ENCODE measurements at regions not wholly inside any gene's neighbourhood (a gene's known extent, or its start where the extent isn't known, plus 50 kb on each side); places are given as distances from the start of the nearest gene placed in this dataset.

DNA sequence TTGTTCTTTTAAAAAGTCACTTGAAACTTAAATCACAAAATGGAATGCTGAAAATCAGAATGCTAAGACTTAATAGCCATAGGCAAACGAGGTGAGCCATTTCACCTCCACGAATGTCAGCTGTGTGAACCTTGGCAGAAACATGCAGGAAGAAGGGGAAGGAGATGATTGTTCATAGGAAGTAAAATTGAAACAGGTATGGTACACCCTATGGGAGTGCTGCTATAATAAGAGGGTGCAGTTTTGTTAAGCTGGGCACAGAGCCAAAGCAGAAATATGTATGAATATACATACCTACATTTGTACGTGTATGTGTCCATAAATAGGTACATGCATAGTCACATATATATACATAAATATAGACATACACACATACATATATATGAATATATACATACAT, 51.0 kb upstream of the SPINK5 start:
- ChIA-PET POLR2A (no interaction called here), CTCF (no interaction called here)

DNA sequence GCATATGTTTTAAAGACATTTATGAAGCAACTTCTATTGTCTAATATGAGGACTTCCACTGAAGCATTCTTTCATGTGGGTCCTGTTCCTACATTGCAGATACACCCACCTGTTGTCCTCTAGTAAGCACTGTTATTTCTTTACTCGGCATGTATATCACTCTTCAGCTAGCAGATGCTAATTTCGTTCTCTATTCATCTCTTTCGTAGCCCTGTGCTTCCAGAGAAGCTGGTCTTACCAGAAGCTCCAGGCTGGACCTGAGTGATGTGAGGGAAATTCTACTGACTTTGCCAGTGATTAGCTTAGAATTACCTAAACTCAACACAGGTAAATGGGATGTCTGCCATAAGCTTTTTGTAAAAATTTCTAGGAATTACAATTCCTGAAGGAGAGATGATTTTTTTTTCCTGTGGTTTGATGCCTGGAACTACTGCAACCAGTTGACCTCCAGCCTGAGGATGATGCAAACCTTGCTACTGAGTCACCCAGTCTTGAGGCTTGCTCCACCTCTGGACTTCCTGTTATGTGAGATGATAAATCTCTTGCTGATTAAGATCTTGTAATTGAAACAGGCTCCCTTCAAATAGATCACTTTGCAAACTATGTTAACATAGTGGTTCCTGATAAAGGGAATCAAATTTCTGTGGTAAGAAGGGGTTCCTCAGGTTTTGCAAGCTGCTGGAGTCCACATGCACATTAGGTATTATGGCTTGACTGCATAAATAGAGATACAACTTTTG, 52.2 kb upstream of the SPINK5 start:
- POLR2A ChIA-PET = no interaction called here
- CTCF ChIA-PET = no interaction called here

DNA sequence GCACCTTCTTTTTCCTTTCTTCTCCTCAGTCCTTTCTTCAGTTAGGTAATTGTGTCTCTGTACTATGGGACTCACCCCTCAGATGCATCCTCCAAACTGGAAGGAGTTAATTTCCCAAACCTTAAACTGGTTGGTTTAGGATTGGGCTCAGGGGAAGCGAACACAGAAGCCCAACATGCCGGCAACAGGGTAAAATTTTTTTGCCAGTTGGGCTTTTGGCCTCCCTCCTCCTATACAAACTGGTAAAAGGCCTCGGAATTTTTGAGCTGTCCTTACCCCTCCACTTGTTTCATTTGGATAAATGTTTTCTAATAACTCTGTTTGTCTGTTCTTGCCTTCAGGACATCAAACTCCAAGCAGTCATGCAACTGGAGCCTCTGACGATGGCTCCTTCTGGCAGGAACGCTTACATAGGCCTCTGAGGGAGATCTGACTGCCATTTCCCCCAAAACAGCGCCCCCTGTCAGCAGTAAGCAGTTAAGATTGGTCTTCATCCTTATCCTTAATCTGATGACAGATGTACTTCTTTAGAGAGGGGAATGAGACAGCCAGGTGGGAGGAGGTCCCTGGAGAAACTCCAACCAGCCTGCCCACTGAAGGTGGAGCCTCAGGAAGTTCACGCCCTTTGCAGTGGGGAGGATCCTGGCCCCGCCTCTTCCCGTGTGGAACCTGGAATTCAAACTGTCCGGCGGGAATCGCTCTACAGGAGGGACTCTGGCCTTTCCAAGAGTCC, 57.8 kb upstream of the SPINK5 start:
- ChIA-PET CTCF (no interaction called here), POLR2A (no interaction called here)

DNA sequence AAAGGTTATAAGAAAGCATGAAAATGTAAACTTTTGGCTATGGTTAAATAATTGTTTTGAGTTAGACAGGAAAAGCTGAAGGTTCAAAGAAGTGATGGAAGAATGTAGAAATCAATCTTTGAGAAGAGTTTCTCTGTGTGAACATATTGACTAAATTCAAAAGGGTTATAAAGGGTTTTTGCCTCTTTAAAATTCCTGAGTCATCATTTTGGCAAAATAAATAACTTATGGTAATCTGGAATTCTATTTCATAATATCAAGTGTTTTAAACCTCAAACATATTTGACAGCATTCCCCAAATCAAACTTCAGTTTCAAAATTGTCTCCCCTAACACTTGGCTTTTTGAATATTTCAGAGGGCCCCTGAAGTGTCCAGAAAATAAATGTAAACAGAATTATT, 60.6 kb upstream of the SPINK5 start:
- POLR2A ChIA-PET = no interaction called here
- CTCF ChIA-PET = no interaction called here

DNA sequence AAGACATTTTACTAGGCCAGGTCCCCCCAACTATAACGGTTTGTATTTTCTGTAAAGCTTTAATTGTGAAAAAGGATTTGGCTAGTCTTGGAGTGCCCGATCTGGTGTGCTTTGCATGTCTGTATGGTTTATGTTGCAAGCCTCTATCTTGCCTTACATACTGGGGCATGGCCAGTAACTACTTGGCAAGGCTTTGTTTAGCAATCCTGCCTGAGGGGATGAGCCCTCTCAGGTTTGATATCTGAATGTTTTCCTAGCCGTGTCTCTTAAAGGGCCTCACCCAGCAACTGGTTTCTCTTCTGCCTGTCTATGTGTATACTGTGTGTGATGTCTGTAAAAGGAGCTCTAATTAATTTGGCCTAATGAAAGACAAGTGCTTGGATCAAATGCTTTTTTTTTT, 61.3 kb upstream of the SPINK5 start:
- POLR2A ChIA-PET = no interaction called here
- CTCF ChIA-PET = no interaction called here

DNA sequence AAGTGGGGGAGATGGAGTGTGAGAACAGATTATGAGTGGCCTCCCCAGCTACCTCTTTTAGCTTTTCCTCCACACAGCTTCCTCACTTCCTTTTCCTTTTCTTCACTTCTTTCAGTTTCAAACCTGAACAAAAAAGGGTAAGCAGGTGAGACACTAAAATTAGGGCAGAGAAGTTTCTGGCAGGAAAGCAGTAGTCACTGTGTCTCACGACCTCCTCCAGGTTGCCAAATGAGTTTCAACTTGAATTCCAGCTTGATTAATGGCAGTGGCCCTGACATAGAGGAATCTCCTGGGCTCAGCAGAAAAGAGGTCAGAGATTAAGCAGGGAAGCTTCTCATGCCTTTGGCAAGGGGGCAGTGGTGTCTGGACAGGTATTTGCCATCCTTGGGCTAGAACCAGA, 63.7 kb upstream of the SPINK5 start:
- CTCF ChIA-PET = no interaction called here
- POLR2A ChIA-PET = no interaction called here

DNA sequence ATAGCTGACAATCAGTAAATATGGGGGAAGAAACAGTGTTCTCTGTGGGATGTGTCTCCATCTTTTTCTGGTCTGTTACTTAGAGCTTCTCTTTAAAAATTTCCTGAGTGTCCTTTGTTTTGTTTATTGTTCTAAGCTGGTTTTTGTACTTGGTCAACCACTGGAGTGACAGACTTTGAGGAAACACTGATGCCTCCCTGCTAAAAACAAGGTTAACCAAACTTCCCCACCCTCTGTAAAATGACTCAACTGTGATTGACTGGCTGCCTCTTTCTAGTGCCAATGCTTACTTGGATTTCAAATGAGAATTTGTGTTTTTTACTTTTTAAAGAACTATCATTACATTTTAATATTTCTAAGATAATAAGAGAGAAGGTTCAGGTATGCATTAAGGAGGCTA, 65.1 kb upstream of the SPINK5 start:
- ChIA-PET CTCF (no interaction called here), POLR2A (no interaction called here)

DNA sequence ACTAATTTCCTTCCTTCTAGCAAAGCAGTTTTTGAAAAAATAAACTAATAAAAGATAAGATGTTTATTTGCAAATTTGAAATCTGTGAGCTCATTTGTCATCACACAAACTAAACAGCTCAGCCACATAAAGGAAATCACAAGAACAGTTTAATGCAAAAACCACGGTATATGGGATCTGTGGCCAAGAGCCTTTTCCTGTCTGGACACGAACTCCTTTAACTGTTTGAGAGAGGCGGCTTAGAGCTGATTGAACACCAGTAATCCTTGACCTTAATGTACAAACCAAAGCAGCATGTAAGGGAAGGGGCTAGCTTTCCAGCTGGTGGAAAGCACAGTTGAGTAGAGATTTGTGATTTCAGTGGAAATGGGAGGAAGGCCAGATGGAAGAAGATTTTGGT, 66.3 kb upstream of the SPINK5 start:
- POLR2A ChIA-PET = no interaction called here
- CTCF ChIA-PET = no interaction called here

DNA sequence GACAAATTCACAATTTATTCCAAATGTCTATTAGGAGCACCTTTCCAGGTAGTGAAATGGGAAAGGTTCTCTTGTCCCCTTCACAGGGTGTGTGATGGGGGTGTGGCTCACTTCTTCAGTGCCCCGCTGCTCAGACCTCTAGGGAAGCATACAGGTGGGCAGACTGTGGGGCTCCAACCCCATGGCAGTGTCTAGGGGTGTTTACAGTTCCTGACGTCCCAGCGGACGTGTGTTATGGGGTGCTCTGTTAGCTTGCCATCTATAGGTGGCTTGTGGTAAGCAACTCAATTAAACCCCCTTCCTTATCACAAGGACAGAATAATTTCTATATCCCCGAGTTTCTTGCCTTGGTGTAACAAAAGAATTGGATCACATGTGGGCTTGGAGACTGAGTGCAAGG, 67.4 kb upstream of the SPINK5 start:
- ChIA-PET POLR2A (no interaction called here), CTCF (no interaction called here)

DNA sequence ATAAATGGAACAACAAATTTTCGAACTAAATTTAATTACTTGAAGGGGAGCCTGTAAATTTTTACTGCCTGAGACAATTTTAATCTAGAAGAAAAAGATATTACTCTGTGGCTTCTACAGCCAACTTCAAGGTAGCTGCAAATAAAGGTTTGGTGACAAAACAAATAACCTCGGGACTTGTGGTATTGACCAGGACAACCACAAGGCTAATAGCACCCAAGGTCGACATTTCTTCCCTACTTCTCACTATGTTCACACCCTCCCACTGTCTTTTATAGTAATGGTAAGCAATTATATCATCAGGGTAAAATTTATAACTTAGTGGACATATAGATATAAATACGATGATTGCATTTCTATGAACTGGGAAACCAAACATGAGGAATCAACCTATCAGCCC, 67.9 kb upstream of the SPINK5 start:
- ChIA-PET POLR2A (no interaction called here), CTCF (no interaction called here)

DNA sequence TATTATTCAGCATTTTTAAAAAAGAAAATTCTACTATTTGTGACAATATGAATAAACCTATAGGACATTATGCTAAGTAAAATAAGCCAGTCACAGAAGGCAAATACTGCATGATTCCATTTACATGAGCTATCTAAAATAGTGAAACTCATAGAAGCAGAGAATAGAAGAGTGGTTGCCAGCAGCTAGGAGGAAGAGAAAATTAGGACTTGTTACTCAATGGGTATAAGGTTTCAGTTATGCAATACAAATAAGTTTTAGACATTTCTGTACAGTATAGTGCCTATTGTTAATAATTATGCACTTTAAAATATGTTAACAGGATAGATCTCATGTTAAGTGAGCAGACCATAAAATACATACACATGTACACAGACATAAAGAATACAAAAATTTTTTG, 73.8 kb upstream of the SPINK5 start:
- CTCF ChIA-PET = no interaction called here
- POLR2A ChIA-PET = no interaction called here

DNA sequence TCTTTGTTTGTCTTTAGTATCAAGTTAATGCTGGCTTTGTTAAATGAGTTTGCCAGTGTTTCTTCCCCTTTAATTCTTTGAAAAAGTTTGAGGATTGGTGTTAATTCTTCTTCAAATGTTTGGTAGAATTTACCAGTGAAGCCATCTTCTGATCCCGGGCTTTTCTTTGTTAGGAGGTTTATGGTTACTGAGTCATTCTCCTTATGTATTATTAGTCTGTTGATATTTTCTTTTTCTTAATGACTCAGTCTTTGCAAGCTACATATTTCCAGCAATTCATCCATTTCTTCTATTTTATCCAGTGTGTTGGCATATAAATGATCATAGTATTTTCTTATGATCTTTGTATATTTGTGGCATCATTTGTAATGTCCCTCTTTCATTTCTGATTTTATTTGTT, 74.5 kb upstream of the SPINK5 start:
- ChIA-PET CTCF (no interaction called here), POLR2A (no interaction called here)

DNA sequence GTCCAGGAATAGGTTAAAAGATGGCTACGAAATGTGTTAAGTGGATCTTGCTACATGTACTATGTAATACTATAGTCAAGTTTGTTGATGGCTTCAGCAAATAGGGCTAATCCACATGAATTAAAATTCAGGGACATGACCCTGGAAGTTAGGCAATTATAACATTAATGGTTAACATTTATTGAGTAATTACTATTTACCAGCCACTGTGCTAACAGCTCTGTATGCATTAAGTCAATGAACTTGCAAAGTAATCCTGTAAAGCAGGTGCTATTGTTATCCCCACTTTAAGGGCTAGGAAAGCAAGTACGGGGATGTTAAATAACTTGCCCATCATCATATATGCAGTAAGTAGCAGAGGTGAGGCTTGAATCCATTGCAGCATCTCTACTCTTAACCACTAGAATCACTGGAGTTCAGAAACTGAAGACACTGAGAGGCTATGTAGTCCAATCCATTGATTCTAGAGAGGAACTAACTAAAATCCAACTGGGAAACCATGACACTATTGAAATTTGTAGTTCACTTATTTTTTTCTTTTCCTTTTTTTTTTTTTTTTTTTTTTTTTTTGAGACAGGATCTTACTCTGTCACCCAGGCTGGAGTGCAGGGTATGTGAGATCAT, 77.5 kb upstream of the SPINK5 start:
- CTCF ChIA-PET = no interaction called here
- POLR2A ChIA-PET = no interaction called here

DNA sequence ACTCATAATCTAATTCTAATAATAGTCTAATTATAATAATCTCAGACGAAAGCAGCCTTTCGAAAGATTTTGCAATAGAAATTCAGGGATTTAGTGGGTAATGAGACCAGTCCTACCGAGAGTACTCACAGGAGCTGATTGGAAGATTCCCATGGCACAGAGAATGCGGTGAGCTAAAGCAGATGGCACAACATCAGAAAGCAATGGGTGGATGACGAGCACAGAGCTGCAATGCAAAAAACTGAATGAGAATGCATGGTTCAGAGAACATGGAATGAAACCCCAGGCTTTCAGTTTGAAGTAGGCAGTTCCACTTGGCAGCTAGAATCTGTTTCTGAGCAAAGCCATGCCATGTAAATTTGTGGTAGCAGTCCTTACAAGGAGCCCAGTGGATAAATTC, 78.2 kb upstream of the SPINK5 start:
- ChIA-PET CTCF (no interaction called here), POLR2A (no interaction called here)

DNA sequence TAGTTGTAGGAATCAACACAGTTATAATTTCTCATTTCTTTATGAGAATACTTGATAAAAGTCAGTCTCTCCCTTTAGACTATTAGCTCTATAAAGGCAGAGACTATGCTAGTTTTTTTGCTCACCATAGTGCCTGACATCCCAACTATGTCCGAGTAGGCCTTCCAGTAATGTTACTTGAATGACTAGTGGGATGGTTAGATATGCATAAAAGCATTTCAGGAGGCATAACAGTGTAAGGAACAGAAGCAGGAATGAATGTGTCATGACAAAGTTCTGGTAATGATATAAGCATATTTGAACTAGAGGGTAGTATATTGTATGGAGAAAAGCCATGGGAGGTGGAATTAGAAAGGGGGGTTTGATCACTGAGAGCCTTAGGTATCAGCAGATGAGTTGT, 77.4 kb upstream of the C5orf46 start:
- ChIA-PET POLR2A (no interaction called here), CTCF (no interaction called here)

DNA sequence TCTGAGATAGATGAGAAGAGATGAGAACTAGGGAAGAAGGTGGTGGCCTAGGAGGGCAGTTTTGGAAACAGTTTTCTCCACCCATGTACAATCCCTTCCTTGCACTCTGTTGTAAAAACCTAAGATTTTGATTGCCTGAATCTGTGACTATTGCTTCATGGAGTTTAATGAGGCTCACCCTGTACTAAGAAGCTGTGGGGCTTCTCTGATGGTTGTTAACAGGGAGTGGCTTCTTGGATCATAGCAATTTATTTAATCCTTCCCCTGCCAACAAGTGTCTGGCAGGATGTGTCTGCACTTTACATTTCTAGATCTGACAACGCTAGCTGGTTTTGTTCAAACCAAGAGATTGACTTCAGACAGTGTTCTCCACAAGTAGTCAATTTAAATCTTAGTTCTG, 74.7 kb upstream of the C5orf46 start:
- POLR2A ChIA-PET = no interaction called here

DNA sequence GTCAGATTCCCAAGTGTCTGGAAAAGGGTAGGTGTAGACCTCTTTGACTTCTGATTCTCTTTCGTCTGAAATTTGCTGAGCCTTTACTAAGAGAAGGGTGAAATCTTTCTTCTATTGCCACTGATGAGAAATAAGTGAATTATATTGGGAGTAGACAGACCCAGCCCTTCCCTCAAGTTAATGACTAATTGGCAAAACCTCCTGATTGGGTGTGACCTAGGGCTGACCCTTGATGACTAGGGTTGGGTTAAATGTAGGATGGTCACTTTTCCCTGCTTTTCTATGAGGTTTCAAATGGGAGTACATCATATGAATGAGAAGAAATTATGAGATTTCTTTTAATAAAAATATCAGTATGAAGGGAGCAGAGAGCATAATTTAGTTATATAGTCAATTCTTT, 73.4 kb upstream of the C5orf46 start:
- CTCF ChIA-PET = no interaction called here
- POLR2A ChIA-PET = no interaction called here

More for the DNA sequence above, 74.7 kb upstream of the C5orf46 start:
- CTCF ChIA-PET = interaction anchor here (0.6 kb wide), 1 partner anchor 78 kb away, joined by 3 read pairs; no protein-coding TSS in a partner anchor

DNA sequence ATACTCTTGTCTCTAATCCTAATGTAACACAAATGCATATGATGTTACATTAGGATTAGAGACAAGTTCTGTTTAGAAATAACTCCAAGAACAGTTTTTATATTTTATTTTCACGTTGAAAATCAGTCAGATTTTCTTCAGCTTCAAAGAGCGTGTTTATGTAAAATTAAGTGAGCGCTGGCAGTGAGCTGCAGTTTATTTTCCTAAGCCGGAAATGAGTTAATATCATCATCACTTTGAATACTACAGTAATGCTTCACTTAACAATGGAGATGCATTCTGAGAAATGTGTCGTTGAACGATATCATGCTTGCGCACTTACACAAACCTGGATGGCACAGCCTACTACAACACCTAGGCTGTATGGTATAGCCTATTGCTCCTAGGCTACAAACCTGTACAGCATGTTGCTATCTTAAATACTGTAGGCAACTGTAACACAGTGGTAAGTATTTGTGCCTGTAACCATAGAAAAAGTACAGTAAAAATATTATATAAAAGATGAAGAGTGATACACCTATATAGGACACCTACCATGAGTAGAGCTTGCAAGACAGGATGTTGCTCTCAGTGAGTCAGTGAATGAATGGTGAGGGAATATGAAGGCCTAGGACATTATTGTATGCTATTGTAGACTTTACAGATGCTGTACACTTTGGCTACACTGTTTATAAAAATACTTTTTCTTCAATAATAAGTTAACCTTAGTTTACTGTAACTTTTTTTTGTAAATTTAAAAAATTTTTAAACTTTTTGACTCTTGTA, 65.9 kb upstream of the C5orf46 start:
- ChIA-PET POLR2A (no interaction called here), CTCF (no interaction called here)

DNA sequence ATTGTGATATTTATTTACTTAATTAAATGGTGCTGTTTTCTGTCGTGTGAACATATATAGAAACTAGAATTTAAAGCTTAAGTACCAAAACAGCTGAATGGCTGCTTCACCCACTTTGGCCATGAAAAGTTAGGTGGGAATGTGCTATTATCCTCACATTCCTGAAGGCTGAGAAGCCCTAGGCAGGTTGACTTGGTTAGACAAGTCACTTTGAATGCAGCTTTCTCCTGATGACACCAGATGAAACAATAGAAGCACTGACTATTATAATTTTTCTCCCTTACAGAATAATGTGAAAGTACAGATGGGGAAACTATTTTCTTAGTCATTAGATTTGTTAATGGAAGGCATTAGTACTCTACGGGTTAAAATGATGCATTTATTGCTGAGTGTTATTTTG, 65.1 kb upstream of the C5orf46 start:
- ChIA-PET CTCF (interaction anchor here (0.6 kb wide), 1 partner anchor 24 kb away, joined by 3 read pairs; no protein-coding TSS in a partner anchor), POLR2A (no interaction called here)

DNA sequence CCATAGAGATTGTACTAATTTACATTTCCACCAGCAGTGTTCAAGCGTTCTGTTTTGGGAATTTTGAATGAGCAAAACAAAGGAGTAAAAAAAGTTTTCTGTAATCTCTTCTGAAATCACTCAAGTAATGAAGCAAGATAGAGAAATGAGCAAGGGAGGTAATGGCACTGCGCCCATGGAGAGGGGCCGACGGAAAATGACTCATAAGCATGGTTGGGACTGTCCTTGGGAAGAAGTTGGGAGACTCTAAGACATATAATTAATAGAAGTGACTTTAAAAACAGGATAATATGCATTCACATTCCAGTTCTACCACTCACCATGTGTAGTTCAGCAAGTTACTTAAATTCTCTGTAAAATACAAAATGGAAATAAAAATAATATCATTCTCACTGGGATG, 62.5 kb upstream of the C5orf46 start:
- CTCF ChIA-PET = no interaction called here
- POLR2A ChIA-PET = no interaction called here

DNA sequence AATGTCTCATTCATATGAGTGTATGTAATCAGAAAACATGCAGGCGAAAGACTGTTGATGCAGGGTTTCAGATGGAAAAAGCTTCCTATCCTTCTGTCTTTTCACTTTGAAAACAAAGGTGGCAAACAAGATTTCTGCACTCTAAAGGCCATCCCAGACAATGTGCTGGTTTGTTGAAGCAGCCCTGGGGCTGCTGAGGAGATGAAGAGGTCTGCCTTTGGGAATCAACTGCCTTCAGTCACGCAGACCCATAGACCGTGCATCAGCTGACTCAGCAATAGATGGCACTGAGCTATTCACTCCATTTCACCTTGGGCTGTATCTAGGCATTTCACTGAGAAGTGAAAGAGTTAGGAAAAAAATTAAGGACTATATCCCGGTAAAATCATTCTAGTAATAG, 60.5 kb upstream of the C5orf46 start:
- CTCF ChIA-PET = no interaction called here
- POLR2A ChIA-PET = no interaction called here
